ENCODE measurements at regions not wholly inside any gene's neighbourhood (a gene's known extent, or its start where the extent isn't known, plus 50 kb on each side); places are given as distances from the start of the nearest gene placed in this dataset.

DNA sequence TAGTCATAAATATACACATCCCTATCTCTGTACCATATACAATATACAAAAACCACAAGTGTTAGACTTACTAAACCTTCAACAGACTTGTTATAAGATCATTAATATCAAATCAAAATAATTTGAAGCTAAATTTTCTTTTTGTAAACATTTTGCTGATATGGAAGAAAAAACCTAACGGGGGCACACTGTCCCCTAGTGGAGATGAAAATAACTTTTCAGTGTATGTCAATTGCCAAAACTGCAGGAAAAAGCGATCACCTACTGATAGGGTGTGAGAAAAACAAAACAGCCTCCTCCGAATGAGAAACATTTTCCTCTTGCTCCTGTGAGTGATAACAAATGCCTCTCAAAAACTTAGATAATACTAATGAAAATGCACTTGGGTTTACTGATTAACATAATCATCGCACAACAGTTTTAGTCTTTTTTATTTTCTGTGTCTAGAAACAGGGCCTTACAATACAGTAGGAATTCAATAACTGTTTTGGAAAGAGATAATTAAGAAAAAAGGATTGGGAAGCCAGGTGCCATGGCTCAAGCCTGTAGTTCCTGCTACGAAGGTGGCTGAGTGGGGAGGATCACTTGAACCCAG, 322.7 kb downstream of the CRPPA start:
- H2AFZ ChIP-seq (ENCODE audit: low read length) = no peak overlapping the region
- H3K9me3 ChIP-seq (ENCODE audit: insufficient read depth, low read depth, low read length) = no peaks in the 10 kb centered on the region
- no peaks in the 10 kb centered on the region for H3K79me2 ChIP-seq (ENCODE audit: insufficient read depth, low read length)
- no peaks in the 10 kb centered on the region for H4K20me1 ChIP-seq (ENCODE audit: insufficient read depth, low read length, poor library complexity, severe bottlenecking)
- no peaks in the 10 kb centered on the region for H3K36me3 ChIP-seq (ENCODE audit: insufficient read depth, low read length)
- no peak overlapping the region for H3K9ac ChIP-seq (ENCODE audit: low read depth, low read length, poor library complexity, severe bottlenecking)
- H3K27me3 ChIP-seq (ENCODE audit: insufficient read depth, low read length, poor library complexity, severe bottlenecking) = no peaks in the 10 kb centered on the region
- no peaks in the 10 kb centered on the region for H3K4me1 ChIP-seq (ENCODE audit: insufficient read depth, low read length, poor library complexity, severe bottlenecking)
- no peaks in the 10 kb centered on the region for H3F3A ChIP-seq (ENCODE audit: low read depth)
- TF ChIP-seq CTCF (conservative IDR thresholded peaks at IDR 0.05; ENCODE audit: low read length) (peak; percentile 97), EZH2phosphoT487 (IDR thresholded peaks at IDR 0.05; ENCODE audit: borderline replicate concordance) (no peak)
- no peaks in the 10 kb centered on the region for H3K9me2 ChIP-seq (replicated peaks; ENCODE audit: low read depth, low read length)
- H3K4me2 ChIP-seq (ENCODE audit: low read depth, low read length, poor library complexity, severe bottlenecking) = no peak overlapping the region
- no peak overlapping the region for H3K4me3 ChIP-seq (ENCODE audit: low read length, poor library complexity, severe bottlenecking)

DNA sequence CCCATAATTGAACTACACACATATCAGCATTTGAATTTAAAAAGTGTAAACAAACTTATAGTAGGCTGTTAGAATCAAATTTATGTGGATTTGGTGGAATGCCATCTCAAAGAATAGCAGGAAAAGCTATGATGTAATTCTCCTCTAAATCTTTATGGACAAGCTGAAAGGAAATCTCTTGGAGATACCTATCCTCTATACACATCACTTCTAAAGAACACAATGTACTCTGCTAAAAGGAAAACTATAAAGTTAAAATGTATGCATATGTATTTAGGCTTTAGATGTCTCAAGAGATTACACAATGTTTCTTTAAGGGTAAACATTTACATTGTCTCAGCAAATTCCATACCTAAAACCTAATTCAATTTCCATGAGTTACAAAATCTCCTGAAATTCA, 323.3 kb downstream of the CRPPA start:
- no peak for TF ChIP-seq EZH2phosphoT487 (IDR thresholded peaks at IDR 0.05; ENCODE audit: borderline replicate concordance)
- TF ChIP-seq CTCF (conservative IDR thresholded peaks at IDR 0.05; ENCODE audit: low read length) = no peak

GRCh38 chr7:16095171-16095950, 326.0 kb downstream of the CRPPA start:
- TF ChIP-seq EZH2phosphoT487 (IDR thresholded peaks at IDR 0.05; ENCODE audit: borderline replicate concordance) = no peak
- TF ChIP-seq CTCF (conservative IDR thresholded peaks at IDR 0.05; ENCODE audit: low read length) = no peak
- Histone ChIP-seq H4K20me1 (ENCODE audit: insufficient read depth, low read length, poor library complexity, severe bottlenecking) (no peaks in the 10 kb centered on the region), H3K9me3 (ENCODE audit: insufficient read depth, low read depth, low read length) (no peaks in the 10 kb centered on the region), H3K9me2 (replicated peaks; ENCODE audit: low read depth, low read length) (no peaks in the 10 kb centered on the region), H3K36me3 (ENCODE audit: insufficient read depth, low read length) (no peaks in the 10 kb centered on the region), H3K79me2 (ENCODE audit: insufficient read depth, low read length) (no peaks in the 10 kb centered on the region), H3K9ac (ENCODE audit: low read depth, low read length, poor library complexity, severe bottlenecking) (no peak overlapping the region), H3K4me1 (ENCODE audit: insufficient read depth, low read length, poor library complexity, severe bottlenecking) (no peaks in the 10 kb centered on the region), H3F3A (ENCODE audit: low read depth) (no peaks in the 10 kb centered on the region), H3K27me3 (ENCODE audit: insufficient read depth, low read length, poor library complexity, severe bottlenecking) (no peaks in the 10 kb centered on the region), H3K4me3 (ENCODE audit: low read length, poor library complexity, severe bottlenecking) (no peak overlapping the region), H3K4me2 (ENCODE audit: low read depth, low read length, poor library complexity, severe bottlenecking) (no peak overlapping the region), H2AFZ (ENCODE audit: low read length) (no peak overlapping the region)

More for the DNA sequence above, 323.3 kb downstream of the CRPPA start:
- H4K20me1 ChIP-seq (ENCODE audit: insufficient read depth, low read length, poor library complexity, severe bottlenecking) = no peaks in the 10 kb centered on the region
- no peaks in the 10 kb centered on the region for H3K79me2 ChIP-seq (ENCODE audit: insufficient read depth, low read length)
- no peak overlapping the region for H3K4me3 ChIP-seq (ENCODE audit: low read length, poor library complexity, severe bottlenecking)
- no peak overlapping the region for H2AFZ ChIP-seq (ENCODE audit: low read length)
- no peak overlapping the region for H3K9ac ChIP-seq (ENCODE audit: low read depth, low read length, poor library complexity, severe bottlenecking)
- H3K4me1 ChIP-seq (ENCODE audit: insufficient read depth, low read length, poor library complexity, severe bottlenecking) = no peaks in the 10 kb centered on the region
- H3K27me3 ChIP-seq (ENCODE audit: insufficient read depth, low read length, poor library complexity, severe bottlenecking) = no peaks in the 10 kb centered on the region
- H3K9me3 ChIP-seq (ENCODE audit: insufficient read depth, low read depth, low read length) = no peaks in the 10 kb centered on the region
- no peaks in the 10 kb centered on the region for H3K9me2 ChIP-seq (replicated peaks; ENCODE audit: low read depth, low read length)
- no peaks in the 10 kb centered on the region for H3K36me3 ChIP-seq (ENCODE audit: insufficient read depth, low read length)
- no peak overlapping the region for H3K4me2 ChIP-seq (ENCODE audit: low read depth, low read length, poor library complexity, severe bottlenecking)
- no peaks in the 10 kb centered on the region for H3F3A ChIP-seq (ENCODE audit: low read depth)
